ENCODE measurements at regions not wholly inside any gene's neighbourhood (a gene's known extent, or its start where the extent isn't known, plus 50 kb on each side); places are given as distances from the start of the nearest gene placed in this dataset.

- DNase-seq (ENCODE audit: extremely low read depth, low read depth, low spot score): no peak
These were observed 54.6 kb upstream of the EOLA2 start for GRCh38 chrX:149992918-149993317.

- no peak for DNase-seq (ENCODE audit: extremely low read depth, low read depth, low spot score)
These were observed 55.7 kb upstream of the EOLA2 start for GRCh38 chrX:149993989-149994388.

- DNase-seq (ENCODE audit: extremely low read depth, low read depth, low spot score): no peak
These were observed 58.2 kb upstream of the EOLA2 start for GRCh38 chrX:149996515-149996914.

- no peak for DNase-seq (ENCODE audit: extremely low read depth, low read depth, low spot score)
These were observed 66.7 kb upstream of the EOLA2 start for GRCh38 chrX:150005027-150005426.

- DNase-seq (ENCODE audit: extremely low read depth, low read depth, low spot score): no peak
These were observed 69.1 kb upstream of the EOLA2 start for GRCh38 chrX:150007356-150007755.

- DNase-seq (ENCODE audit: extremely low read depth, low read depth, low spot score): no peak
These were observed 74.5 kb upstream of the EOLA2 start for GRCh38 chrX:150012647-150013381.

- no peak for DNase-seq (ENCODE audit: extremely low read depth, low read depth, low spot score)
These were observed 76.2 kb upstream of the EOLA2 start for GRCh38 chrX:150014525-150014924.

- DNase-seq (ENCODE audit: extremely low read depth, low read depth, low spot score): no peak
These were observed 79.6 kb upstream of the EOLA2 start for GRCh38 chrX:150017868-150018267.

GRCh38 chrX:150018931-150019361 is 80.7 kb upstream of the EOLA2 start:
- no peak for DNase-seq (ENCODE audit: extremely low read depth, low read depth, low spot score)

- no peak for DNase-seq (ENCODE audit: extremely low read depth, low read depth, low spot score)
These were observed 90.4 kb upstream of the EOLA2 start for GRCh38 chrX:150028692-150029091.

- no peak for DNase-seq (ENCODE audit: extremely low read depth, low read depth, low spot score)
These were observed 94.5 kb upstream of the EOLA2 start for GRCh38 chrX:150032742-150033141.

- DNase-seq (ENCODE audit: extremely low read depth, low read depth, low spot score): no peak
These were observed 96.5 kb upstream of the EOLA2 start for GRCh38 chrX:150034788-150035187.

- no peak for DNase-seq (ENCODE audit: extremely low read depth, low read depth, low spot score)
These were observed 97.2 kb upstream of the EOLA2 start for GRCh38 chrX:150035531-150035930.

GRCh38 chrX:150036181-150036580 is 97.9 kb upstream of the EOLA2 start:
- DNase-seq (ENCODE audit: extremely low read depth, low read depth, low spot score): no peak

- DNase-seq (ENCODE audit: extremely low read depth, low read depth, low spot score): no peak
These were observed 98.3 kb upstream of the EOLA2 start for GRCh38 chrX:150036641-150037040.

- DNase-seq (ENCODE audit: extremely low read depth, low read depth, low spot score): no peak
These were observed 98.8 kb upstream of the EOLA2 start for GRCh38 chrX:150037041-150037440.

- DNase-seq (ENCODE audit: extremely low read depth, low read depth, low spot score): no peak
These were observed 100.0 kb upstream of the EOLA2 start for GRCh38 chrX:150038315-150038714.

- DNase-seq (ENCODE audit: extremely low read depth, low read depth, low spot score): no peak
These were observed 100.8 kb upstream of the EOLA2 start for GRCh38 chrX:150038986-150039599.

- no peak for DNase-seq (ENCODE audit: extremely low read depth, low read depth, low spot score)
These were observed 102.9 kb upstream of the EOLA2 start for GRCh38 chrX:150041208-150041607.

GRCh38 chrX:150044556-150044955 is 106.3 kb upstream of the EOLA2 start:
- no peak for DNase-seq (ENCODE audit: extremely low read depth, low read depth, low spot score)

- no peak for DNase-seq (ENCODE audit: extremely low read depth, low read depth, low spot score)
These were observed 109.5 kb upstream of the EOLA2 start for GRCh38 chrX:150047818-150048217.

GRCh38 chrX:150049647-150050046 is 111.4 kb upstream of the EOLA2 start:
- no peak for DNase-seq (ENCODE audit: extremely low read depth, low read depth, low spot score)

- DNase-seq (ENCODE audit: extremely low read depth, low read depth, low spot score): no peak
These were observed 112.1 kb upstream of the EOLA2 start for GRCh38 chrX:150050387-150050786.
